ENCODE measurements at regions not wholly inside any gene's neighbourhood (a gene's known extent, or its start where the extent isn't known, plus 50 kb on each side); places are given as distances from the start of the nearest gene placed in this dataset.
"Not testable (repeated sequence)": the region's sequence is repeated elsewhere in the genome, so short reads cannot be mapped to it uniquely, and the experiment has no call there.

GRCh38 chr13:65330691-65331090 lies 1899.4 kb downstream of the PCDH9 start:
- H3K9me3 ChIP-seq (ENCODE audit: insufficient read depth, low read length) = no peaks in the 10 kb centered on the region
- H3K27me3 ChIP-seq (ENCODE audit: low read depth, low read length) = no peaks in the 10 kb centered on the region
- no peak overlapping the region for H3K9ac ChIP-seq (ENCODE audit: low read length)
- H2AFZ ChIP-seq (ENCODE audit: low read depth, low read length) = no peak overlapping the region
- H3K4me3 ChIP-seq (ENCODE audit: low read length) = no peak overlapping the region
- no peaks in the 10 kb centered on the region for H3K79me2 ChIP-seq (ENCODE audit: low read length)
- no peaks in the 10 kb centered on the region for H4K20me1 ChIP-seq (ENCODE audit: insufficient read depth, low read length)
- H3K36me3 ChIP-seq (replicated peaks; ENCODE audit: low read depth, low read length) = no peaks in the 10 kb centered on the region
- TF ChIP-seq, protein P1, sequence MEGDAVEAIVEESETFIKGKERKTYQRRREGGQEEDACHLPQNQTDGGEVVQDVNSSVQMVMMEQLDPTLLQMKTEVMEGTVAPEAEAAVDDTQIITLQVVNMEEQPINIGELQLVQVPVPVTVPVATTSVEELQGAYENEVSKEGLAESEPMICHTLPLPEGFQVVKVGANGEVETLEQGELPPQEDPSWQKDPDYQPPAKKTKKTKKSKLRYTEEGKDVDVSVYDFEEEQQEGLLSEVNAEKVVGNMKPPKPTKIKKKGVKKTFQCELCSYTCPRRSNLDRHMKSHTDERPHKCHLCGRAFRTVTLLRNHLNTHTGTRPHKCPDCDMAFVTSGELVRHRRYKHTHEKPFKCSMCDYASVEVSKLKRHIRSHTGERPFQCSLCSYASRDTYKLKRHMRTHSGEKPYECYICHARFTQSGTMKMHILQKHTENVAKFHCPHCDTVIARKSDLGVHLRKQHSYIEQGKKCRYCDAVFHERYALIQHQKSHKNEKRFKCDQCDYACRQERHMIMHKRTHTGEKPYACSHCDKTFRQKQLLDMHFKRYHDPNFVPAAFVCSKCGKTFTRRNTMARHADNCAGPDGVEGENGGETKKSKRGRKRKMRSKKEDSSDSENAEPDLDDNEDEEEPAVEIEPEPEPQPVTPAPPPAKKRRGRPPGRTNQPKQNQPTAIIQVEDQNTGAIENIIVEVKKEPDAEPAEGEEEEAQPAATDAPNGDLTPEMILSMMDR (IDR thresholded peaks at IDR 0.05; ENCODE audit: low read depth, low read length) = no peak
- TF ChIP-seq EZH2phosphoT487 (IDR thresholded peaks at IDR 0.05; ENCODE audit: low read depth) = no peak
- no peaks in the 10 kb centered on the region for H3K4me1 ChIP-seq (ENCODE audit: low read length)
- H3K4me2 ChIP-seq (ENCODE audit: low read length) = no peak overlapping the region
- no peak overlapping the region for H3K27ac ChIP-seq (ENCODE audit: low read length)

DNA sequence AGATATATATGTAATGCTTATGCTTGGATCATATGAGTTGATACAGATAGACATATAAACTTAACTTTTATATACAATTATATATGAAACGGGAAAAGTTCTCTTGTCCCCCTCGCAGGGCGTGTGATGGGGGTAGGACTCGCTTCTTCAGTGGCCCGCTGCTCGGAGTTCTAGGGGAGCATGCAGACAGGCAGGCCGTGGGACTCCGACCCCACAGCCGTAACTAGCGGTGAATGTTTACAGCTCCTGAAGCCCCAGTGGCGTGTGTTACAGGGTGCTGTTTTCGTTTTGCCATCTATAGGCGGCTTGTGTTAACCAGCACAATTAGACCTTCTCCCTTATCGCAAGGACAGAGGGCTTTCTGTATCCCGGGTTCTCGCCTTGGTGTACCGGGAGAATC lies 1899.8 kb downstream of the PCDH9 start:
- Histone ChIP-seq H3K4me1 (ENCODE audit: low read length) (no peaks in the 10 kb centered on the region), H3K4me2 (ENCODE audit: low read length) (no peak overlapping the region), H3K36me3 (replicated peaks; ENCODE audit: low read depth, low read length) (no peaks in the 10 kb centered on the region), H3K9me3 (ENCODE audit: insufficient read depth, low read length) (no peaks in the 10 kb centered on the region), H3K27me3 (ENCODE audit: low read depth, low read length) (no peaks in the 10 kb centered on the region), H3K27ac (ENCODE audit: low read length) (no peak overlapping the region), H4K20me1 (ENCODE audit: insufficient read depth, low read length) (no peaks in the 10 kb centered on the region), H3K79me2 (ENCODE audit: low read length) (no peaks in the 10 kb centered on the region), H2AFZ (ENCODE audit: low read depth, low read length) (no peak overlapping the region), H3K4me3 (ENCODE audit: low read length) (no peak overlapping the region), H3K9ac (ENCODE audit: low read length) (no peak overlapping the region)
- no peak for TF ChIP-seq EZH2phosphoT487 (IDR thresholded peaks at IDR 0.05; ENCODE audit: low read depth)
- TF ChIP-seq, protein P1 (IDR thresholded peaks at IDR 0.05; ENCODE audit: low read depth, low read length) = no peak

GRCh38 chr13:65323192-65323591 lies 1906.9 kb downstream of the PCDH9 start:
- H3K4me2 ChIP-seq (ENCODE audit: low read length); H4K20me1 ChIP-seq (ENCODE audit: insufficient read depth, low read length); H3K9ac ChIP-seq (ENCODE audit: low read length); H3K4me1 ChIP-seq (ENCODE audit: low read length); H3K9me3 ChIP-seq (ENCODE audit: insufficient read depth, low read length); H3K4me3 ChIP-seq (ENCODE audit: low read length); H3K79me2 ChIP-seq (ENCODE audit: low read length); H3K36me3 ChIP-seq (replicated peaks; ENCODE audit: low read depth, low read length); H3K27ac ChIP-seq (ENCODE audit: low read length); H2AFZ ChIP-seq (ENCODE audit: low read depth, low read length); H3K27me3 ChIP-seq (ENCODE audit: low read depth, low read length): not testable (repeated sequence)

DNA sequence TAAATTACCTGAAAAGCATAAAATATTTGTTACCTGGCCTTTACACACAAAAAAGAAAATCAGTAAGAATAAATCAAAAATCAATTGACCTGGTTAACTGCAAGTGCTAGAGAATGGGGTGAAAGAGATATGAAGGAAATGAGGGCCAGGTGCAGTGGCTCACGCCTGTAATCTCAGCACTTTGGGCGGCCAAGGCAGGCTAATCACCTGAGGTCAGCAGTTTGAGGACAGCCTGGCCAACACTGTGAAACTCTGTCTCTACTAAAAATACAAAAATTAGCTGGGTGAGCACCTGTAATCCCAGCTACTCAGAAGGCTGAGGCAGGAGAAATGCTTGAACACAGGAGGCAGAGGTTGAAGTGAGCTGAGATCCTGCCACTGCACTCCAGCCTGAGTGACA lies 1908.7 kb downstream of the PCDH9 start:
- H3K9me3 ChIP-seq (ENCODE audit: insufficient read depth, low read length); H3K4me2 ChIP-seq (ENCODE audit: low read length); H4K20me1 ChIP-seq (ENCODE audit: insufficient read depth, low read length); H3K36me3 ChIP-seq (replicated peaks; ENCODE audit: low read depth, low read length); H2AFZ ChIP-seq (ENCODE audit: low read depth, low read length); H3K9ac ChIP-seq (ENCODE audit: low read length); H3K4me1 ChIP-seq (ENCODE audit: low read length); H3K79me2 ChIP-seq (ENCODE audit: low read length); H3K27ac ChIP-seq (ENCODE audit: low read length); H3K4me3 ChIP-seq (ENCODE audit: low read length); H3K27me3 ChIP-seq (ENCODE audit: low read depth, low read length): not testable (repeated sequence)

- no peaks in the 10 kb centered on the region for H3K36me3 ChIP-seq (replicated peaks; ENCODE audit: low read depth, low read length)
- no peak overlapping the region for H3K4me2 ChIP-seq (ENCODE audit: low read length)
- TF ChIP-seq, protein P1 (IDR thresholded peaks at IDR 0.05; ENCODE audit: low read depth, low read length) = no peak
- no peak for TF ChIP-seq EZH2phosphoT487 (IDR thresholded peaks at IDR 0.05; ENCODE audit: low read depth)
- no peaks in the 10 kb centered on the region for H3K4me1 ChIP-seq (ENCODE audit: low read length)
- H2AFZ ChIP-seq (ENCODE audit: low read depth, low read length) = no peak overlapping the region
- no peak overlapping the region for H3K9ac ChIP-seq (ENCODE audit: low read length)
- no peaks in the 10 kb centered on the region for H3K27me3 ChIP-seq (ENCODE audit: low read depth, low read length)
- no peaks in the 10 kb centered on the region for H4K20me1 ChIP-seq (ENCODE audit: insufficient read depth, low read length)
- H3K9me3 ChIP-seq (ENCODE audit: insufficient read depth, low read length) = no peaks in the 10 kb centered on the region
- H3K79me2 ChIP-seq (ENCODE audit: low read length) = no peaks in the 10 kb centered on the region
- no peak overlapping the region for H3K4me3 ChIP-seq (ENCODE audit: low read length)
- H3K27ac ChIP-seq (ENCODE audit: low read length) = no peak overlapping the region
These were observed 1916.1 kb downstream of the PCDH9 start for GRCh38 chr13:65314008-65314407.
